Ectodermal cell (in vitro differentiated cells): ENCODE measurements at regions not wholly inside any gene's neighbourhood (a gene's known extent, or its start where the extent isn't known, plus 50 kb on each side); places are given as distances from the start of the nearest gene placed in this dataset.
"Not testable (repeated sequence)": the region's sequence is repeated elsewhere in the genome, so short reads cannot be mapped to it uniquely, and the experiment has no call there.

Experiments
- H3K27ac ChIP-seq: 2 replicates; pipeline ENCODE4 v1.7.0; 2013; ENCODE audit warnings: mild to moderate bottlenecking, low read depth, low read length; ENCODE audit not compliant: insufficient read depth, poor library complexity, severe bottlenecking
- H3K27me3 ChIP-seq: 2 replicates; pipeline ENCODE4 v1.7.0; 2013; ENCODE audit warnings: mild to moderate bottlenecking, low read length; ENCODE audit not compliant: insufficient read depth, control insufficient read depth, poor library complexity, severe bottlenecking
- H3K36me3 ChIP-seq: one replicate; pipeline ENCODE4 v1.7.0; 2013; ENCODE audit warnings: low read length; ENCODE audit not compliant: control insufficient read depth, insufficient read depth
- H3K4me1 ChIP-seq: one replicate; pipeline ENCODE4 v1.7.0; 2013; ENCODE audit warnings: low read length; ENCODE audit not compliant: control insufficient read depth, insufficient read depth
- H3K4me3 ChIP-seq: 2 replicates; pipeline ENCODE4 v1.7.0; 2013; ENCODE audit warnings: low read depth, low read length, control low read depth; ENCODE audit not compliant: insufficient read depth
- H3K9me3 ChIP-seq: 2 replicates; pipeline ENCODE4 v1.7.0; 2013; ENCODE audit warnings: mild to moderate bottlenecking, low read length, moderate library complexity; ENCODE audit not compliant: control insufficient read depth
- WGBS, 2 experiments: methylation state at CpG; one replicate each; pipeline ENCODE4 v1.1.7; 2013; ENCODE audit warnings: missing lambda C conversion rate in 2 of 2; 5-methylcytosine and 5-hydroxymethylcytosine counted together

DNA sequence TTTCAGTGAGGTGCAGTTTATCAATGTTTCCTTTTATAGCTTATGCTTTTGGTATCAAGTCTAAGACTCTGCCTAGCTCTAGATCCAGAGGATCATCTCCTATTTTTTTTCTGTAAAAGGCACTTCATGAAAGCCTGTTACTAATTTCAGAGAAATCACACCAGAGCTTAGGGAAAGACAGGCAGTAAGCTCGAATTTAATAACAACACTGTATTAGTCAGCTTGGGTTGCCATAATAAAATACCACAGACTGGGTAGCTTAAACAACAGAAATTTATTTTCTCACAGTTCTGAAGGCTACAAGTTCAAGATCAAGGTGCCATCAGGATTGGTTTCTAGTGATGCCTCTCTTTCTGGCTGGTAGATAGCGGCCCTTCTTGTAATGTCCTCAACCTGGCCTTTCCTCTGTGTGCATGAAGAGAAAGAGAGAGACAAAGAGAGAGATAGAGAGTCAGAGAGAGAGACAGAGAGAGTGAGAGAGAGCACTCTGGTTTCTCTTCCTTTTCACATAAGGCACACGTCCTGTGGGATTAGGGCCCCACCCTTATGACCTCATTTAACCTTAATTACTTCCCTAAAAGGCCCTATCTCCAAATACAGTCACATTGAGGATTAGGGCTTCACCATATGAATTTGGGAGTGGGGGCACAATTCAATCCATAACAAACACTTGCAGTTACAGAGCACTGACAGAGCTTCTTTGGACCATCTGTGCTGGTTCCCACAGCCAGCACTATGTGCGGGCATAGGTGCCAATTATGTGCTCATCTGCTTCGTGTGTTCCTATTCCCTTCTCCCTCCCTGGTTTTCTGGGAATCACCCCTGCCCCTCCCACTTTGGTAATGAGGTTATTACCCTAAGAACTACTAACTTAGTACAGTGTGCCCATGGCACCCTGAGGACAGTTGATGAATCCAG, 114.8 kb upstream of the MED14 start:
- Histone ChIP-seq H3K9me3 (no peaks in the 10 kb centered on the region), H3K4me1 (peaks cover 12% of the 10 kb centered on the region), H3K27ac (no peak overlapping the region), H3K36me3 (no peaks in the 10 kb centered on the region), H3K27me3 (no peaks in the 10 kb centered on the region), H3K4me3 (no peak overlapping the region)
- 90 to 92% methylated on average over 5 of the region's 5 CpGs for WGBS, 2 experiments

DNA sequence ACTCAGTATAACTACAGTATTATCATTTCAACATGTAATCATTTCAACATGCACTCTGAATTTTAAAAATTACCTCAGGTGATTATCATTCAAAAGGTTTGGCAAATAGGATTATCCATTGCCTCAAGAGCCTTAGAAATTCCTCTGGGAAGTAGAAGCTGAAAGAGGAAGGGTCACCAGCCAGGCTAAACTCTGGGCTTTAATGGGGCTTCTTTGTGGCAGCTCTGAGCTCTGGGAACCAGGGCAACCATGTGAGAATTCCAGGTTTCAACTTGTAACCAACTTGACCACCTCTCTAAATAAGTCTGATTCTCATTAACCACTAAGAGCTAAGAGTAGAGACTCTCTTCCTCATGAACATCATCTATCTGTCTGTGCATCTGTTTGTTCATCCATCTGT, 117.2 kb upstream of the MED14 start:
- H3K9me3 ChIP-seq = no peaks in the 10 kb centered on the region
- no peaks in the 10 kb centered on the region for H3K27me3 ChIP-seq
- peaks cover 4% of the 10 kb centered on the region for H3K4me1 ChIP-seq
- H3K36me3 ChIP-seq = no peaks in the 10 kb centered on the region
- no peak overlapping the region for H3K4me3 ChIP-seq
- H3K27ac ChIP-seq = no peak overlapping the region

DNA sequence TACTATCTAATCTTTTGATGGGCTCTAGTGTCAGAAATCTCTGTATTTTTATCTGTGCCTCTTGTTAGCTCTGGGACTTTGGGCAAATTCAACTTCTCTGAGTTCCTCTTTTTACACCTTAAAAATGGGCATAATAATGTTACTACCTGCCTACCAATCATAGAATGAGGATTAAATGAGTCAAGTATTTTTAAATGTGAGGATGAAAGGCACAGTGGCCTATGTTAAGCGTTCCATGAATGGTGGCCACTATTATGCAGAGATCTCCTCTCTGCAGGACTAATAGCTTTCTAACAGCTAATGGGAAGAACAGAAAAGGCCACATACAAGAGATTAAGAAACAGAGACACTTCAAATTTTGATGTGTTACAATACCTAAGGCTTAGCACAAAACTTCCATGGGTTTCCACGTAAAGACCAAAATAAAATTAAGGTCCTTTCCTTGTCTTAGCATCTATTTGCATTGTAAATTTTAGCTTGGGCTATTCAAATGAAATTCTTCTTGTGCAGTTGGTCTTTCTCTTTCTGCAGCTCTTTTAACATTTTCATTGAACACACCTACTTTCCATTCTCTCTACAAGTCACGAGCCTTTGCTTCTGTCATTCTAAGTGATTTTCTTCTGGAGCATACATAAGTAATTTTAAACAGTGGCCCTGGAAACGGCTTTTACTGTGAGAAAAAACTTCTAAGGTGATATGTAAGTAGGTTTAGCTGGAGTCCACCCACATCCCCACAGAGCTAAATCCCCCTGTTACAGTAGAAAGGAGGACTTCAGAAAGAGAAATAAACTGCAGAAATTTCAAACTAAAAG, 117.9 kb upstream of the MED14 start:
- H3K9me3 ChIP-seq = no peaks in the 10 kb centered on the region
- peaks cover 4% of the 10 kb centered on the region for H3K4me1 ChIP-seq
- H3K27me3 ChIP-seq = no peaks in the 10 kb centered on the region
- no peak overlapping the region for H3K4me3 ChIP-seq
- H3K36me3 ChIP-seq = no peaks in the 10 kb centered on the region
- no peak overlapping the region for H3K27ac ChIP-seq
- 7 to 10% methylated on average over 2 to 3 of the region's 4 CpGs for WGBS, 2 experiments

DNA sequence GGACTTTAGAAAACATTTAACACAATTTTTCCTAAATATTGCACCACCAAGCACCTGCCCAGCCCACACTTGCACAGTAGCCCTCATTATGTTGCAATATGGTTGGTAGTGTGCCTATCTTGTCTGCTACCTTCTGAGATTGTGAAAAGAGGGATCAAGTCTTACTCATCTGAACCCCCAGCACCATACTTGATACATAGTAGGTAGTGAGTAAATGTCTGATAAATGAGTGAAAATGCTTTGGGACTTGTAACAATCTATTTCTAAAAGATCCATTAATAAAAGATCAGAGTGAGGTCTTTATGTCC, 118.4 kb upstream of the MED14 start:
- H3K27me3 ChIP-seq = no peaks in the 10 kb centered on the region

DNA sequence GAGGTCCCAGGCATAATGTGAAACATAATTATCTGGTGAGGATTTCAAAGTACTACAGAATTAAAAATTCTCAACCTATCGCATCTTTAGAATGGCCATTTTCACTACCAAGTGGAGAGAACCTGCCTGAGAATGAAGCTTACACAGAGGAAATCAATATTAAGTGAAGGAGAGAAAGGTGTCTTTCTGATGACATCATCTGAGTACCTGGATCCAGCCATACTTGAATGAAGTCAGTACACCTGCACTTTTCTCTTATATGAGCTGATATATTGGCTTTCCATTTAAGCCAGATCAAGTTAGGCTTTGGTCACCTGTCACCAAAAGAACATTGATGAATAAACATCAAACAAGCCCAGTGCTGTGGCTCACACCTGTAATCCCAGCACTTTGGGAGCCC, 118.9 kb upstream of the MED14 start:
- Histone ChIP-seq H3K27me3 (no peaks in the 10 kb centered on the region), H3K4me3 (no peak overlapping the region), H3K36me3 (no peaks in the 10 kb centered on the region), H3K27ac (no peak overlapping the region), H3K4me1 (peaks cover 4% of the 10 kb centered on the region), H3K9me3 (no peaks in the 10 kb centered on the region)
- WGBS, 2 experiments = 100% methylated on average over 1 of the region's 1 CpG; no CpG with 5 or more reads in 1 of the 2 experiments

More for the DNA sequence above, 118.4 kb upstream of the MED14 start:
- H3K27ac ChIP-seq = no peak overlapping the region
- H3K36me3 ChIP-seq = no peaks in the 10 kb centered on the region
- no peaks in the 10 kb centered on the region for H3K9me3 ChIP-seq
- H3K4me1 ChIP-seq = peaks cover 4% of the 10 kb centered on the region
- no peak overlapping the region for H3K4me3 ChIP-seq

DNA sequence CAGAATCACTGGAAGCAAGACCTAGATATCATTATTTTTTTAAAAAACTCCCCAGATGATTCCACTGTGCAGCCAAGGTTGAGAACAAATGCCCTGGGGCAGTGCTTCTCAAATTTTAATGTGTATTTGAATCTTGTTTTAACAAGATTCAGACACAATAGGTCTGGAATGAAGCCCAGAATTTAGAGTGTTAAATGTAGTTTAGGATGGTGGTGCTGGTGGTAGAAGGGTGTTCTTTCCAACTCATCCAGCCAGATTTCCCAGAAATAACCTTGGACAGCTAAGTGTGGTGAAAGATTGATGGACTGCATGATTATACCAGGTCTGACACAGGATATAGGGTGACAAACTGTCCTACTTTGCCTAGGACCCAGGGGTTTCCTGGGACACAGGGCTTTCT, 120.1 kb upstream of the MED14 start:
- no peaks in the 10 kb centered on the region for H3K36me3 ChIP-seq
- no peak overlapping the region for H3K27ac ChIP-seq
- H3K27me3 ChIP-seq = no peaks in the 10 kb centered on the region
- H3K9me3 ChIP-seq = no peaks in the 10 kb centered on the region
- no peak overlapping the region for H3K4me3 ChIP-seq
- H3K4me1 ChIP-seq = peaks cover 4% of the 10 kb centered on the region

DNA sequence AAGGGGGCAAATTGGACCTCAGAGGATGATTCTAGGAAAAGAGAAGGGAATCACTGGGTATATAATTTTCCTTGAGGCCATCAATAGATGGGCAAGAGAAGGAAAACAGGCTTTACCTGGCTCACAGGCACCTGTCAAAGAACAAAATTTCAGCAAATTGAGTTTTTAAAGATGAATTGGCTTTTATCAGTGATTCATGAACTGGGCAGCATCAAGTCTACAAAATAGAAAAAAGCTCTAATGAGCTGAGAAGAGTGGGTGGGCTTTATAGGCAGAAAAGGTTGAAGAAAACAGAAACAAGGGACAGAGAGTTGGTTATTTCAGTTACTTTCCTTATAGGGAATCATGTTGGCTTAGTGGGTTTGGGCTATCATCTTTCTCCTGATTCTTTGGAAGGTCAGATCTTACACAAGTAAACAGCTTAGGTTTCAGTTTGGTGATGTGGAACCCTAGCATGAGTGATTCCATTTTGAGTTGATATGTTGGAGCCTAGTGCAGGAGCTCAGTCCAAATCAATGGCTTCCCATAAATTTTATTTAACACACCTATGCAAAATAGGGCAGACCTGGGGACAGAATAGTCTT, 120.7 kb upstream of the MED14 start:
- Histone ChIP-seq H3K4me3 (no peak overlapping the region), H3K27ac (no peak overlapping the region), H3K27me3 (no peaks in the 10 kb centered on the region)

DNA sequence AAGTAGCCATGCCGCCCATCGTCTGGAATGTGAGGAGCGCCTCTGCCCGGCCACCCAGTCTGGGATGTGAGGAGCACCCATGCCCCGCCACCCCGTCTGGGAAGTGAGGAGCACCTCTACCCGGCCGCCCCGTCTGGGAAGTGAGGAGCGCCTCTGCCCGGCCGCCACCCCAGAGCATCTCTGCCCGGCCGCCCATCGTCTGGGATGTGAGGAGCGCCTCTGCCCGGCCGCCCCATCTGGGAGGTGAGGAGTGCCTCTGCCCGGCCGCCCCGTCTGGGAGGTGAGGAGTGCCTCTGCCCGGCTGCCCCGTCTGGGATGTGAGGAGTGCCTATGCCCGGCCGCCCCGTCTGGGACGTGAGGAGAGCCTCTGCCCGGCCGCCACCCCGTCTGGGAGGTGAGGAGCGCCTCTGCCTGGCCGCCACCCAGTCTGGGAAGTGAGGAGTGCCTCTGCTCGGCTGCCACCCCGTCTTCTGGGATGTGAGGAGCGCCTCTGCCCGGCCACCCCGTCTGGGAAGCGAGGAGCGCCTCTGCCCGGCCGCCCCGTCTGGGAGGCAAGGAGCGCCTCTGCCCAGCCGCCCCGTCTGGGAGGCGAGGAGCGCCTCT, 126.7 kb upstream of the MED14 start:
- H3K9me3 ChIP-seq, H3K36me3 ChIP-seq, H3K4me1 ChIP-seq, H3K27ac ChIP-seq, H3K4me3 ChIP-seq, H3K27me3 ChIP-seq: not testable (repeated sequence)
- WGBS, 2 experiments = 94 to 95% methylated on average over 47 of the region's 47 CpGs

More for the DNA sequence above, 120.7 kb upstream of the MED14 start:
- H3K9me3 ChIP-seq = no peaks in the 10 kb centered on the region
- no peaks in the 10 kb centered on the region for H3K36me3 ChIP-seq
- peaks cover 4% of the 10 kb centered on the region for H3K4me1 ChIP-seq

DNA sequence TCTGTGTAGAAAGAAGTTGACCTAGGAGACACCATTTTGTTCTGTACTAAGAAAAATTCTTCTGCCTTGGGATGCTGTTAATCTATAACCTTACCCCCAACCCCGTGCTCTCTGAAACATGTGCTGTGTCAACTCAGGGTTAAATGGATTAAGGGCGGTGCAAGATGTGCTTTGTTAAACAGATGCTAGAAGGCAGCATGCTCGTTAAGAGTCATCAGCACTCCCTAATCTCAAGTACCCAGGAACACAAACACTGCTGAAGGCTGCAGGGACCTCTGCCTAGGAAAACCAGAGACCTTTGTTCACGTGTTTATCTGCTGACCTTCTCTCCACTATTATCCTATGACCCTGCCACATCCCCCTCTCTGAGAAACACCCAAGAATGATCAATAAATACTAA, 127.9 kb upstream of the MED14 start:
- H3K4me3 ChIP-seq, H3K27ac ChIP-seq, H3K9me3 ChIP-seq, H3K4me1 ChIP-seq, H3K36me3 ChIP-seq, H3K27me3 ChIP-seq: not testable (repeated sequence)
- 89 to 94% methylated on average over 1 to 2 of the region's 4 CpGs for WGBS, 2 experiments

DNA sequence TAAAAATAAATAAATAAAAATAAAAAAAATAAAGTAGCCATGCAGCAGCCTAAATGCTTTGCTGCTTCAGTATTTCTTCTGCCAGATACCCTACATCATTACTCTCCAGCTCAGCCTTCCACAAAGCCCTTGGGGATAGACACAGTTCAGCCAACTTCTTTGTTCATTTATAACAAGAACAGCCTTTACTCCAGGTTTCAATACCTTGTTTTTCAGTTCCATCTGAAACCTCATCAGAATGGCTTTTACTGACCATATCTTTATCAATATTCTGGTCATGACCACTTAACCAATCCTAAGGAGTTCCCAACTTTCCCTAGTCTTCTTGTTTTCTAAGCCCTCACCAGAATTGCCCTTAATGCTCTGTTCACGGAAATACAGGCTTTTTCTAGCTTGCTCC, 128.3 kb upstream of the MED14 start:
- H3K27me3 ChIP-seq = no peaks in the 10 kb centered on the region
- H3K4me3 ChIP-seq = no peak overlapping the region
- no peaks in the 10 kb centered on the region for H3K36me3 ChIP-seq
- 95% methylated on average over 1 of the region's 1 CpG for WGBS, 2 experiments
- H3K9me3 ChIP-seq = no peaks in the 10 kb centered on the region
- H3K27ac ChIP-seq = no peak overlapping the region
- H3K4me1 ChIP-seq = no peaks in the 10 kb centered on the region
